ENCODE measurements at regions not wholly inside any gene's neighbourhood (a gene's known extent, or its start where the extent isn't known, plus 50 kb on each side); places are given as distances from the start of the nearest gene placed in this dataset.

DNA sequence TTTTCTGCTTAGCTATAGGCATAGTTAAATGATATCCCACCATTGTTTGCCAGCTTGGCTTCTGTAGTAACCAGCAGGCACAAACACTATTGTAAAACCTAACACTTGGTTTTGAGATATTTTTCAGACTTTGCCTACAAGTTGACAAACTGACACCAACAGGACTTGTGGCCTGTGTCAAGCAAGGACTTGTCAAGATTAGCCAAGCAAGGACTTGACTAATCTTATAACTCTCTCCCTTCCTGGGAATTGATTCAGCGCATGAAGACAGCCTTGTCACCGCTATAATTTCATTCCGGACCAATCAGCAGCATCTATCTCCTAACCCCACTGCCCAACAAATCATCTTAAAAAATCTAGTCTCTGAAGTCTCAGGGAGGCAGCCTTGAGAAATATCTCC lies 72.7 kb upstream of the SLITRK1 start:
- TF ChIP-seq POLR2A (IDR thresholded peaks at IDR 0.05; ENCODE audit: low read depth, low read length) (no peak), POLR2AphosphoS5 (IDR thresholded peaks at IDR 0.05; ENCODE audit: low read depth, low read length) (no peak), TAF1 (IDR thresholded peaks at IDR 0.05; ENCODE audit: borderline replicate concordance, low read depth, low read length) (no peak)
